ENCODE measurements at regions not wholly inside any gene's neighbourhood (a gene's known extent, or its start where the extent isn't known, plus 50 kb on each side); places are given as distances from the start of the nearest gene placed in this dataset.

- no peak for DNase-seq (ENCODE audit: low spot score)
- in situ Hi-C loops (cut with MboI; ENCODE audit: low sequenced_read_pairs, unreplicated experiment), result no loop called here
- TF ChIP-seq, protein P1, sequence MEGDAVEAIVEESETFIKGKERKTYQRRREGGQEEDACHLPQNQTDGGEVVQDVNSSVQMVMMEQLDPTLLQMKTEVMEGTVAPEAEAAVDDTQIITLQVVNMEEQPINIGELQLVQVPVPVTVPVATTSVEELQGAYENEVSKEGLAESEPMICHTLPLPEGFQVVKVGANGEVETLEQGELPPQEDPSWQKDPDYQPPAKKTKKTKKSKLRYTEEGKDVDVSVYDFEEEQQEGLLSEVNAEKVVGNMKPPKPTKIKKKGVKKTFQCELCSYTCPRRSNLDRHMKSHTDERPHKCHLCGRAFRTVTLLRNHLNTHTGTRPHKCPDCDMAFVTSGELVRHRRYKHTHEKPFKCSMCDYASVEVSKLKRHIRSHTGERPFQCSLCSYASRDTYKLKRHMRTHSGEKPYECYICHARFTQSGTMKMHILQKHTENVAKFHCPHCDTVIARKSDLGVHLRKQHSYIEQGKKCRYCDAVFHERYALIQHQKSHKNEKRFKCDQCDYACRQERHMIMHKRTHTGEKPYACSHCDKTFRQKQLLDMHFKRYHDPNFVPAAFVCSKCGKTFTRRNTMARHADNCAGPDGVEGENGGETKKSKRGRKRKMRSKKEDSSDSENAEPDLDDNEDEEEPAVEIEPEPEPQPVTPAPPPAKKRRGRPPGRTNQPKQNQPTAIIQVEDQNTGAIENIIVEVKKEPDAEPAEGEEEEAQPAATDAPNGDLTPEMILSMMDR (IDR thresholded peaks at IDR 0.05; ENCODE audit: borderline replicate concordance, control extremely low read depth, extremely low read depth, insufficient read depth, missing control alignments), result no peak
Observed at GRCh38 chr14:97780804-97781203, 983.6 kb downstream of the VRK1 start.

DNA sequence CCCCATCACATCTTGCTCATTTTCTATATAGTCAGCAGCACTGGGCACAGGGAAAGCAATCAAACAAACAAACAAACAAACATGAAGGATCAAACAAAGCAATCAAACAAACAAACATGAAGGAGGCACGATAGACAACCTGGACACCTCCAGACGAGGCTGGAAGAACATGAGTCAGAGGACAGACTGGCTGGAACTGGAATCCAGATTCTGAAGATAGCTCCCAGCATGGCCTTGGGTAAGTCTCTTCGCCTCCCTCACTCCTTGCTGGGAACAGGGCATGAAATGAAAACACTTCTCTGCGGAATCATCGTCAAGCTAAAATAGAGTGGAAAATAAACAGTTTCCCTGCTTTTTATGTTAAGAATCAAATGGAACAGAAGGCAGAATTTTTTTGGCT is 984.8 kb downstream of the VRK1 start:
- in situ Hi-C loops (cut with MboI; ENCODE audit: low sequenced_read_pairs, unreplicated experiment), result no loop called here
- no peak for DNase-seq (ENCODE audit: low spot score)
- TF ChIP-seq, protein P1 (IDR thresholded peaks at IDR 0.05; ENCODE audit: borderline replicate concordance, control extremely low read depth, extremely low read depth, insufficient read depth, missing control alignments), result no peak

DNA sequence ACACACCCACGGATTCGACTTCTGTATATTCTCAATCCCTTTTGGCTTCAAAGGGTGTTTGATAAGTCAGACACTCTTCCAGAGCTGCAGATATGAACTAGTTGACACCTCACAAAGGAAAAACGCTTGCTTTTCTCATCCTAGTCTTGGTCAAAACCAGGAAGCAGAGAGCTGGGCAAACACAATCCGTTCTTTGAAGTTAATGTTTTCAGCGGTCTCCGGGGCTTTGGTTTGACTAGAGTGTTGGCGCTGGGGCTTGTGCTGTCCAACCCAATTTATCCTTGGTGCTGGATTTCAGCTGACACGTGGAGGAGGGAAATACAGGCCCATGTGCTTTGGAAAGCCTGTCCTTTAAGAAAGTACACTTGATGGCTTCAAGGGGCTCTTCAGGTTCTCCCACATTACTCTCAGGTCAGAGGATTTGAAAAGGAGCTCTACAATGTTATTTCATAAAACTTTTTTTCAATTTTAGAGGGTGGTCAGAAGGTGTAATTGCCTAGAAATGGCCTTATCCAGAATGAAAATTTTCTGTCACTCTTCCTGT is 985.8 kb downstream of the VRK1 start:
- DNase-seq (ENCODE audit: low spot score), result no peak
- in situ Hi-C loops (cut with MboI; ENCODE audit: low sequenced_read_pairs, unreplicated experiment), result no loop called here
- TF ChIP-seq, protein P1 (IDR thresholded peaks at IDR 0.05; ENCODE audit: borderline replicate concordance, control extremely low read depth, extremely low read depth, insufficient read depth, missing control alignments), result no peak

DNA sequence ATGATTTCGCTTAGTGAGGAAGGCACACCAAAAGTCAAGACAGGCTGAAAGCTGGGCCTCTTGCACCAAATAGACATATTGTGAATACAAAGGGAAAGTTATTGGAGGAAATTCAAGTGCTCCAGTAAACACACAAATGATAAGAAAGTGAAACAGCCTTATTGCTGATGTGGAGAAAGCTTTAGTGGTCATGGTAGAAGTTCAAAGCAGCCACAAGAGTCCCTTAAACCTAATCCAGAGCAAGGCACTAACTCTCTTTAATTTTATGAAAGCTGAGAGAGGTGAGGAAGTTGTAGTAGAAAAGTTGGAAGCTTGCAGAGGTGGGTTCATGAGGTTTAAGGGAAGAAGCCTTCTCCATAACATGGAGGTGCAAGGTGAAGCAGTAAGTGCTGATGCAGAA is 988.3 kb downstream of the VRK1 start:
- TF ChIP-seq, protein P1 (IDR thresholded peaks at IDR 0.05; ENCODE audit: borderline replicate concordance, control extremely low read depth, extremely low read depth, insufficient read depth, missing control alignments), result no peak
- in situ Hi-C loops (cut with MboI; ENCODE audit: low sequenced_read_pairs, unreplicated experiment), result no loop called here
- no peak for DNase-seq (ENCODE audit: low spot score)

DNA sequence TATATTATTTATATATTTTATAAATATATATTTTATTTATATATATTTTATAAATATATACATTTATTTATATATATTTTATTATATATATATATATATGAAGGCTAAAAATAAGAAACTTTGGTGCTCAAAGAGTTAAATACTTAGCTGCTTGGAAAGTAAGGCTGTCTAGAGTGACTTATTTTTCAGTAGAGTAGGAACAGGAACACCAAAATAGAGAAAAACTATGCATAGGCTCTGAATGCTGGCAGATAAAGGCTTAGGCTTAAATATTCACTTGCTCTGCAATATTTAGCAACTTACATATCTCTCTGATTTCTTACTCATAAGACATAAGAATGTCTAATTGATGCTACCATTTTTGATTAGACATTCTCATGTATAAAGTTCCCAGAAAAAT is 991.2 kb downstream of the VRK1 start:
- TF ChIP-seq, protein P1 (IDR thresholded peaks at IDR 0.05; ENCODE audit: borderline replicate concordance, control extremely low read depth, extremely low read depth, insufficient read depth, missing control alignments), result no peak
- DNase-seq (ENCODE audit: low spot score), result no peak
- in situ Hi-C loops (cut with MboI; ENCODE audit: low sequenced_read_pairs, unreplicated experiment), result no loop called here

DNA sequence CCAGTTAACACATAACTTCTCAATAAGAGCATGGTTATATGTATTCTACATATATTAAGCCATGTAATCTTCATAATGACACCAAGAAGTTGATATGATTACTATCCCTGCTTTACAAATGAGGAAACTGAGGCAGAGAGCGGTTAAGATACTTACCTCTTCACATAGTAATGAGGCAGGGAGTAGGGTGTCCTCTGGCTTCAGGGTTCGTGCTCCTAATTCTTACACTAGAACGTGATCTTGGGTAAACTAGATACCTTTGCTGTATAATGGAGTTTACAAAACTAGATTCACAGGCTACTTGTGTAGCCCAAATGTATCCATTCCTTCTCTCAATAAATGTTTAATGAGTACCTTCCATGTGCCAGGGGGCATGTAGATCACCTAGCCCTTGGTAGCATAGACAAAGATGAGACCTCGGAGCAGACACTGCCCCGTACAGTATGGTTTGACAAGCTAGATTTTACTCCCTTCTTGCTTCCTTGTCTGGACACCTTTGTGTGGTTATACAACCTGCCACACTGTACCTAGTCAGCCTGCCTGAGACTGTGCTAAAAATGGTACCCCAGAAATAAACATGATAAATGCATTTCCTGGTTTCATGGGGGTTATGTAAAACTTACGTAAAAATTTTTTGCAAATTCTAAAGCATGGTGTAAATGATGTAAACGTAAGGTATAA is 991.8 kb downstream of the VRK1 start:
- no peak for DNase-seq (ENCODE audit: low spot score)
- in situ Hi-C loops (cut with MboI; ENCODE audit: low sequenced_read_pairs, unreplicated experiment), result no loop called here
- TF ChIP-seq, protein P1 (IDR thresholded peaks at IDR 0.05; ENCODE audit: borderline replicate concordance, control extremely low read depth, extremely low read depth, insufficient read depth, missing control alignments), result no peak
